Parathyroid adenoma (tissue), 2 donors: ENCODE measurements at regions not wholly inside any gene's neighbourhood (a gene's known extent, or its start where the extent isn't known, plus 50 kb on each side); places are given as distances from the start of the nearest gene placed in this dataset.

Experiments used
- H2AFZ ChIP-seq: fragments of 300-600 bp; sonication (generic); one replicate; pipeline ENCODE4 v1.7.0; 2017; ENCODE audit warnings: antibody characterized with exemption, mild to moderate bottlenecking
- H3K27ac ChIP-seq: fragments of 300-600 bp; sonication (generic); one replicate; pipeline ENCODE4 v1.7.0; 2017
- H3K27me3 ChIP-seq: fragments of 300-600 bp; sonication (generic); one replicate; pipeline ENCODE4 v1.7.0; 2017; ENCODE audit warnings: low read length; ENCODE audit not compliant: control insufficient read depth, insufficient read depth
- H3K36me3 ChIP-seq: fragments of 300-600 bp; sonication (generic); one replicate; pipeline ENCODE4 v1.7.0; 2017; ENCODE audit warnings: low read length; ENCODE audit not compliant: control insufficient read depth, insufficient read depth
- H3K4me1 ChIP-seq: fragments of 300-600 bp; sonication (generic); one replicate; pipeline ENCODE4 v1.7.0; 2017; ENCODE audit warnings: control low read depth
- H3K4me2 ChIP-seq: fragments of 300-600 bp; sonication (generic); one replicate; pipeline ENCODE4 v1.7.0; 2017; ENCODE audit warnings: low read length
- H3K4me3 ChIP-seq: fragments of 300-600 bp; sonication (generic); one replicate; pipeline ENCODE4 v1.7.0; 2017; ENCODE audit warnings: low read depth, low read length
- H3K79me2 ChIP-seq: fragments of 300-600 bp; sonication (generic); one replicate; pipeline ENCODE4 v1.7.0; 2017; ENCODE audit warnings: control low read depth
- H3K9ac ChIP-seq: fragments of 300-600 bp; sonication (generic); one replicate; pipeline ENCODE4 v1.7.0; 2017; ENCODE audit warnings: mild to moderate bottlenecking
- H3K9me3 ChIP-seq: fragments of 300-600 bp; sonication (generic); one replicate; pipeline ENCODE4 v1.7.0; 2017; ENCODE audit warnings: low read length; ENCODE audit not compliant: control insufficient read depth
- TF ChIP-seq, protein P1 (sequence below): fragments of 300-600 bp; sonication (generic); IDR thresholded peaks from one replicate; pipeline ENCODE4 v1.7.0; 2017; ENCODE audit warnings: antibody characterized with exemption, mild to moderate bottlenecking
- donor health status: primary hyperparathyroidism.

DNA sequence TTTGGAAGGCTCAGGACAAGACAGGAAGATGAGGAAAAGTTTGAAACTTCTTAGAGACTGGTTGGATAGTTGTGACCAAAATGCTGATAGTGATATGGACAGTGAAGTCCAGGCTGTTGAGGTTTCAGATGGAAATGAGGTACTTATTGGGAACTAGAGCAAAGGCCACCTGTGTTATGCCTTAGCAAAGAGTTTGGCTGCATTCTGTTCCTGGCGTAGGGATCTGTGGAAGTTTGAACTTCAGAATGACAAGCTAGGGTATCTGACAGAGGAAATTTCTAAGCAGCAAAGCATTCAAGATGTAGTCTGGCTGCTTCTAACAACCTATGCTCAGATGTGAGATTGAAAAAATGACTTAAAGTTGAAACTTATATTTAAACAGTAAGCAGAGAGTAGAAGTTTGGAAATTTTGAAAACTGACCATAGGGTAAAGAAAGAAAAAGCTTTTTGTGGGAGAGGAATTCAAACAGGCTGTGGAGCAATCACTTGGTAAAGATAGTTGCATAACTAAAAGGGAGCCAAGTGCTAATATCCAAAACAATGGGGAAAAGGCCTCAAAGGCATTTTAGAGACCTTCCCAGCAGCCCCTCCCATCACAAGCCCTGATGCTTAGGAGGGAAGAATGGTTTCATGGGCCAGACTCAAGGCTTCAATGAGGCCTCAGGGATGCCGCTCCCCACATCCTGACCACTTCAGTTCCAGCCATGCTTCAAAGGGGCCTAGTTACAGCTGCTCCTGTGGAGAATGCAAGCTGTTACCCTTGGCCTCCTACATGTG, 415.1 kb downstream of the INHBA start:
- no peaks in the 10 kb centered on the region for H3K36me3 ChIP-seq
- H3K4me1 ChIP-seq = no peaks in the 10 kb centered on the region
- H3K4me2 ChIP-seq = no peak overlapping the region
- H3K27ac ChIP-seq = no peak overlapping the region
- TF ChIP-seq, protein P1, sequence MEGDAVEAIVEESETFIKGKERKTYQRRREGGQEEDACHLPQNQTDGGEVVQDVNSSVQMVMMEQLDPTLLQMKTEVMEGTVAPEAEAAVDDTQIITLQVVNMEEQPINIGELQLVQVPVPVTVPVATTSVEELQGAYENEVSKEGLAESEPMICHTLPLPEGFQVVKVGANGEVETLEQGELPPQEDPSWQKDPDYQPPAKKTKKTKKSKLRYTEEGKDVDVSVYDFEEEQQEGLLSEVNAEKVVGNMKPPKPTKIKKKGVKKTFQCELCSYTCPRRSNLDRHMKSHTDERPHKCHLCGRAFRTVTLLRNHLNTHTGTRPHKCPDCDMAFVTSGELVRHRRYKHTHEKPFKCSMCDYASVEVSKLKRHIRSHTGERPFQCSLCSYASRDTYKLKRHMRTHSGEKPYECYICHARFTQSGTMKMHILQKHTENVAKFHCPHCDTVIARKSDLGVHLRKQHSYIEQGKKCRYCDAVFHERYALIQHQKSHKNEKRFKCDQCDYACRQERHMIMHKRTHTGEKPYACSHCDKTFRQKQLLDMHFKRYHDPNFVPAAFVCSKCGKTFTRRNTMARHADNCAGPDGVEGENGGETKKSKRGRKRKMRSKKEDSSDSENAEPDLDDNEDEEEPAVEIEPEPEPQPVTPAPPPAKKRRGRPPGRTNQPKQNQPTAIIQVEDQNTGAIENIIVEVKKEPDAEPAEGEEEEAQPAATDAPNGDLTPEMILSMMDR = no peak
- no peak overlapping the region for H3K9ac ChIP-seq
- H3K9me3 ChIP-seq = no peaks in the 10 kb centered on the region
- no peaks in the 10 kb centered on the region for H3K79me2 ChIP-seq
- H2AFZ ChIP-seq = no peak overlapping the region
- no peaks in the 10 kb centered on the region for H3K27me3 ChIP-seq
- no peak overlapping the region for H3K4me3 ChIP-seq

DNA sequence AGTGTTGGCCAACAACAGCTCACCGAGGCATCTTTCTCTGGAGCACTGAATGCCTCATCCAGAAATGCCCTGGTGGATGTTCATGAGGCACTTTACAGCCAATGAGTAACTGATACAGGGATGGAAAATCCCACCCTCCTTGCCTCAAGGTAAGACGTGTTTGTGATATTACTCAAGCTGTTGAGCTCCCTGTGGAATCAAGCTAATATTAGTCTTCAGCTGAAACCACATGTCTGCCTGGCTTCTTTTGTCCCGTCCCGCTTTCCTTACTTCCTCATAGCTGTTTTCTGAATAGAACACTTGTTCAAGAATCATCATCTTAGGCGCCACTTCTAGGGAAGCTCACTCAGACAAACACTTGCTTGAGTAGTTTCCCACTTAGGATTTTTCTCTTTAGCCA, 422.4 kb downstream of the INHBA start:
- Histone ChIP-seq H3K4me1 (no peaks in the 10 kb centered on the region), H3K4me2 (no peak overlapping the region), H3K27me3 (no peaks in the 10 kb centered on the region), H2AFZ (no peak overlapping the region), H3K9me3 (no peaks in the 10 kb centered on the region), H3K79me2 (no peaks in the 10 kb centered on the region), H3K4me3 (no peak overlapping the region), H3K36me3 (no peaks in the 10 kb centered on the region), H3K27ac (no peak overlapping the region), H3K9ac (no peak overlapping the region)
- TF ChIP-seq, protein P1 = no peak

DNA sequence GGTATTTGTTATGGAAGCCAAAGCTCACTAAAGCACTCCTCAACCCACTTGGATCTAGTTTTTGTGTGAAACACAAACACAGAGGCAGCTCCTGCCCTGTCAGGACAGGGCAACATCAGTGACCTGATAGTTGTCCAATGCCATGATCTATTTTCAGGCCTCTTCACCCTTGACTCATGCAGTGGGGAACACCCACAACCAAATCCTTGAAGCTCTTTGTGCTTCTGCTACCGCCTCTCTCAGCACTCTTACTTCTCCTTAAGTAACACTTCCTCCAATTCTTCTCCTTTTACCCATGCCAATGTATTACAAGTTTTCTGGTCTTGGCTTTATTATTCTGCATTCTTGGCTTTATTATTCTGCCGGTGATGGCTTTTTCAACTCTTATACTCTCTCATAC, 425.3 kb downstream of the INHBA start:
- Histone ChIP-seq H3K9me3 (no peaks in the 10 kb centered on the region), H3K79me2 (no peaks in the 10 kb centered on the region), H3K4me2 (no peak overlapping the region), H3K36me3 (no peaks in the 10 kb centered on the region), H3K4me1 (no peaks in the 10 kb centered on the region), H3K4me3 (no peak overlapping the region), H3K27ac (no peak overlapping the region), H2AFZ (no peak overlapping the region), H3K27me3 (no peaks in the 10 kb centered on the region), H3K9ac (no peak overlapping the region)
- TF ChIP-seq, protein P1 = no peak

DNA sequence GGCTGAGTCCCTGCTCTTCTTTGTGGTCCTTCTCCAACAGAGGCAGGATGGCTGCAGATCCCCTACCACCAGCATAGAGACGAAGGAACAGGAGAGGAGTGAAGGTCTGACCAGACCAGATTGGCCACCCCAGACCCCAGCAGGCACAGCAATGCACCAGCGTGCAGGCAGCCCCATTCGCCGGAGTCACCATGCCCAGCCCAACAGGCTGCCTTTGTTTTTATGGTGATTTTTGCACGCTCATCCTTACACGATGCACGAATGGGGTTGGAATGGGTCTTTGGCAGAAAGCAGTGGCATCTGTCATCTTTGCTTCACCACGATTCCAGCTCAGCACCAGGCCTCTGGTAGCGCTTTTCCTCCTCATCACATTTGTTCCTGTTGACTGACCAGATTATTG, 427.6 kb downstream of the INHBA start:
- Histone ChIP-seq H3K36me3 (no peaks in the 10 kb centered on the region), H3K79me2 (no peaks in the 10 kb centered on the region), H3K27ac (no peak overlapping the region), H3K4me3 (no peak overlapping the region), H3K9me3 (no peaks in the 10 kb centered on the region), H2AFZ (no peak overlapping the region), H3K4me1 (no peaks in the 10 kb centered on the region), H3K27me3 (no peaks in the 10 kb centered on the region), H3K9ac (no peak overlapping the region), H3K4me2 (no peak overlapping the region)
- TF ChIP-seq, protein P1 = no peak

DNA sequence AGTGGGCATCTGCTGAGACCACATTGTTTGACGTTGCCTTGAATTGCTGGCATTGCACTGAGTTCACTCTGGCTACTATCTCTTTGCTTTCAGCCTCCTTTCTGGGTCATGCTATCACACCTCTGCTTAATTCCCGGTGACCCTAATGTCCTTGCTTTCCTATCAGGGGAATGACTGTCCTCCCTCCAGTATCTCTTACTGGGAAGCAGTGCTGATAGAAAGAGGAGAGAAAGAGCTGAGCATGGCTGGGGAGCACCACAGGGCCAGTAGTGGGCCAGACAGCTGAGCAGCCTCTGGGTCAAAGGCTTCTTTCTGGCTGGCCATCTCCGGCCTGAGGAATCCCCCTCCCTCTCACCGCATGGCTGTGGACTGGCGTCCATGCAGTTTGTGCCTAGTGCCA, 428.7 kb downstream of the INHBA start:
- TF ChIP-seq, protein P1 = no peak
- H3K27ac ChIP-seq = no peak overlapping the region

More for the DNA sequence above, 428.7 kb downstream of the INHBA start:
- no peak overlapping the region for H3K9ac ChIP-seq
- H3K9me3 ChIP-seq = no peaks in the 10 kb centered on the region
- H2AFZ ChIP-seq = no peak overlapping the region
- H3K79me2 ChIP-seq = no peaks in the 10 kb centered on the region
- H3K4me1 ChIP-seq = no peaks in the 10 kb centered on the region
- no peak overlapping the region for H3K4me3 ChIP-seq
- H3K4me2 ChIP-seq = no peak overlapping the region
- H3K36me3 ChIP-seq = no peaks in the 10 kb centered on the region
- H3K27me3 ChIP-seq = no peaks in the 10 kb centered on the region
